ENCODE measurements at regions not wholly inside any gene's neighbourhood (a gene's known extent, or its start where the extent isn't known, plus 50 kb on each side); places are given as distances from the start of the nearest gene placed in this dataset.

GRCh38 chr13:42494157-42494556 lies 79.8 kb upstream of the TNFSF11 start:
- Histone ChIP-seq H3K4me1 (ENCODE audit: control insufficient read depth, extremely low read depth, insufficient read depth, low read length) (peaks cover 7% of the 10 kb centered on the region), H3K36me3 (ENCODE audit: control insufficient read depth in 2 of 2, extremely low read depth in 1 of 2, insufficient read depth in 2 of 2, low read length in 2 of 2) (no peaks in the 10 kb centered on the region), H3K9ac (ENCODE audit: control insufficient read depth, extremely low read depth, insufficient read depth, low read length) (no peak overlapping the region), H4K20me1 (ENCODE audit: control insufficient read depth, extremely low read depth, insufficient read depth, low read length) (no peaks in the 10 kb centered on the region), H3K9me1 (ENCODE audit: control insufficient read depth, extremely low read depth, insufficient read depth, low read length) (no peaks in the 10 kb centered on the region), H3K4me2 (ENCODE audit: control insufficient read depth, extremely low read depth, insufficient read depth, low read depth, low read length) (no peak overlapping the region), H2AFZ (ENCODE audit: control insufficient read depth, low read length) (no peak overlapping the region), H3K27me3 (ENCODE audit: control insufficient read depth, extremely low read depth, insufficient read depth, low read length) (no peaks in the 10 kb centered on the region), H3K79me2 (ENCODE audit: control insufficient read depth, insufficient read depth, low read length) (no peaks in the 10 kb centered on the region), H3K9me3 (ENCODE audit: control insufficient read depth, low read depth, low read length) (no peaks in the 10 kb centered on the region), H3K4me3 (ENCODE audit: control insufficient read depth in 2 of 3, extremely low read depth in 1 of 3, insufficient read depth in 2 of 3, low read depth in 1 of 3, low read length in 3 of 3) (no peak overlapping the region), H3K27ac (ENCODE audit: control insufficient read depth, insufficient read depth, low read length) (no peak overlapping the region)
- DNase-seq (ENCODE audit: low read depth, low spot score) (no peak), FAIRE-seq (no peak)
- no peak for TF ChIP-seq EZH2 (IDR thresholded peaks at IDR 0.05; ENCODE audit: low read length)
- TF ChIP-seq CTCF (optimal IDR thresholded peaks at IDR 0.05 in 1 of 3, IDR thresholded peaks at IDR 0.05 in 1 of 3, conservative IDR thresholded peaks at IDR 0.05 in 1 of 3; ENCODE audit: extremely low read depth in 1 of 3, insufficient read depth in 2 of 3, low read length in 3 of 3) = no peak
- dilution Hi-C loops (cut with MboI; ENCODE audit: extremely low pct_ligation_motif_present, low sequenced_read_pairs) = no loop called here

GRCh38 chr13:42495255-42495654 lies 78.7 kb upstream of the TNFSF11 start:
- Histone ChIP-seq H3K4me2 (ENCODE audit: control insufficient read depth, extremely low read depth, insufficient read depth, low read depth, low read length) (no peak overlapping the region), H3K9me3 (ENCODE audit: control insufficient read depth, low read depth, low read length) (no peaks in the 10 kb centered on the region), H3K9me1 (ENCODE audit: control insufficient read depth, extremely low read depth, insufficient read depth, low read length) (no peaks in the 10 kb centered on the region), H3K4me3 (ENCODE audit: control insufficient read depth in 2 of 3, extremely low read depth in 1 of 3, insufficient read depth in 2 of 3, low read depth in 1 of 3, low read length in 3 of 3) (no peak overlapping the region), H2AFZ (ENCODE audit: control insufficient read depth, low read length) (no peak overlapping the region), H3K79me2 (ENCODE audit: control insufficient read depth, insufficient read depth, low read length) (no peaks in the 10 kb centered on the region), H3K4me1 (ENCODE audit: control insufficient read depth, extremely low read depth, insufficient read depth, low read length) (peaks cover 7% of the 10 kb centered on the region), H3K27me3 (ENCODE audit: control insufficient read depth, extremely low read depth, insufficient read depth, low read length) (no peaks in the 10 kb centered on the region), H3K36me3 (ENCODE audit: control insufficient read depth in 2 of 2, extremely low read depth in 1 of 2, insufficient read depth in 2 of 2, low read length in 2 of 2) (no peaks in the 10 kb centered on the region), H3K9ac (ENCODE audit: control insufficient read depth, extremely low read depth, insufficient read depth, low read length) (no peak overlapping the region), H4K20me1 (ENCODE audit: control insufficient read depth, extremely low read depth, insufficient read depth, low read length) (no peaks in the 10 kb centered on the region), H3K27ac (ENCODE audit: control insufficient read depth, insufficient read depth, low read length) (no peak overlapping the region)
- dilution Hi-C loops (cut with MboI; ENCODE audit: extremely low pct_ligation_motif_present, low sequenced_read_pairs) = no loop called here
- TF ChIP-seq CTCF (optimal IDR thresholded peaks at IDR 0.05 in 1 of 3, IDR thresholded peaks at IDR 0.05 in 1 of 3, conservative IDR thresholded peaks at IDR 0.05 in 1 of 3; ENCODE audit: extremely low read depth in 1 of 3, insufficient read depth in 2 of 3, low read length in 3 of 3) = no peak
- no peak for TF ChIP-seq EZH2 (IDR thresholded peaks at IDR 0.05; ENCODE audit: low read length)
- no peak for FAIRE-seq
- DNase-seq (ENCODE audit: low read depth, low spot score) = no peak

Measured in keratinocyte (primary cell).